IPS-NIHi7 (cell line): ENCODE measurements at regions not wholly inside any gene's neighbourhood (a gene's known extent, or its start where the extent isn't known, plus 50 kb on each side); places are given as distances from the start of the nearest gene placed in this dataset.
"Not testable (repeated sequence)": the region's sequence is repeated elsewhere in the genome, so short reads cannot be mapped to it uniquely, and the experiment has no call there.

Experiments used
- DNase-seq: peaks from one replicate; pipeline ENCODE4 v3.0.0; 2012; ENCODE audit warnings: mixed read lengths; ENCODE audit errors: extremely low spot score

DNA sequence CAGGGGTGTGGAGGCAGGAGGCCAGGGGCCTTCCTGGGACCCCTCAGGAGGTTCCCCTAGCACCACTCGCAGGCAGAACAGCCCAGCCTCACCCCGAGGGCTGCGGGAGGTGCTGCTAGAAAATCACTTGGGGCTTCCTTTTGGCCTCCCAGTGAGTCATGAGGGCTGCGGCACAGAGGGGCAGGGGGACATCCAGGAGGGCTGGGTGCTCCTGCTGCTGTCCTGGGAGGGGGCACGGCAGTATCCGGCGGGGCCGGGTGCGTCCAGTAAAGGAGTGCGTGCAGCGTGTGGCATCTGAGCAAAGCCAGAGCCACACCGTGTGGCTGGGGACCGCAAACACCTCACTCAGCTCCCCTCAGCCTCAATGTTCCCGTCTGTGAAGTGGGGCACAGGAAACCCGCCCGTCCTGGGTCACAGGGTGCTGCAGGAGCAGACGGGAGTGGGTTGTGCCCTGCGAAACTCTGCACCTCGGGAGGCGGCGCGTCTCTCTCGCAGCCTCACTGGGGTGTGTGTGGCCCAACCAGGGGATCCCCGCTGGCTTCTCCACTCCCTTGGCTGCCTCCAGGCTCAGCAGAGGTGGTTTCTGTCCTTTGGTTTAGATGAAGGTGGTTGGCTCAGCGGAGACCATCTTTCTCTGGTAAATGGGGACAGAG lies 117.3 kb upstream of the ZNF469 start:
- DNase-seq = not testable (repeated sequence)

DNA sequence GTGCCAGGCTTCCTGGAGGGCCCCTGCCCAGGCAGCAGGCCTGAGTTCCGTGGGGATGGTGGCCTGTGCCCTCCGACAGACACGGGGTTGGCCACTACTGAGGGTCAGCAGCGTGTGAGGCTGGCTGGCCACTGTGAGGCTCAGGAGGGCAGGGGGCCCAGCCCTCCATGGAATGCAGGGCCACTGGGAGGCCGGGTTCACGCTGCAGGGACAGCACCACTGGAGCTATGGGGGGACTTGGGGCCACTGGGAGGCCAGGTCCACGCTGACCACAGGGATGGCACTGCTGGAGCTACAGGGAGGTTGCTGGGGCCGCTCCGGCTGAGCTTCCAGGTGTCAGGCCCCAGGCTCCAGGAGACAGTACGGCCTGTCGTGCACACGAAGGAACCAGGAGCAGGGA lies 116.7 kb upstream of the ZNF469 start:
- not testable (repeated sequence) for DNase-seq

DNA sequence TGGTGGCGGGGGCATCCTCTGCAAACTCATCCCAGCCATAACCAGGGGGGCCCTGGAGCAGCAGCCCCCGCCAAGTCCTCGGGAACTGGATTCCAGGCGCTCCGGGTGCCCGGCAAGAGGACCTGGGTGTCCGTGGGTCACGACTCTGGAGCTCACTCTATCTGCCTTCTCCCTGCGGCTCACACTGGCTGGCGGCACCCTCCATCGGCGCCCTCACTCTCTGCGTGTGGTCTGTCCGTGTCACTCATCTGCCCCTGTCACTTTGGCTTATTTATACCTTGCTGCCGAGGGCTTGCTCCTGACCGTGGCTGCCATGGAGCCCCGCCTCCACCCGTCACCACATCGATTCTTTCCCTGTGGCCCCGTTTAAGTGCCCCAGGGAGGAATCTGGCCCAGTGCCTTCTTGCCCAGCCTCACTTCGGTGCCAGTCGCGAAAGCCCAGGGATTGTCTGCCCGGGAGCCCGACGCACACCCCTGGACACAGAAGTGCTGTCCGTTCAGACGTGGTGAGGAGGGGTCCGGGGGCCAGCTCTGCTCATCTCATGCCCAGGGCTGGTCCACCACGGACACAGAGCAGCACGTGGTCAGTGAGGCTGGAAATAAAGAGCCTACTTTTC lies 115.7 kb upstream of the ZNF469 start:
- DNase-seq = not testable (repeated sequence)

DNA sequence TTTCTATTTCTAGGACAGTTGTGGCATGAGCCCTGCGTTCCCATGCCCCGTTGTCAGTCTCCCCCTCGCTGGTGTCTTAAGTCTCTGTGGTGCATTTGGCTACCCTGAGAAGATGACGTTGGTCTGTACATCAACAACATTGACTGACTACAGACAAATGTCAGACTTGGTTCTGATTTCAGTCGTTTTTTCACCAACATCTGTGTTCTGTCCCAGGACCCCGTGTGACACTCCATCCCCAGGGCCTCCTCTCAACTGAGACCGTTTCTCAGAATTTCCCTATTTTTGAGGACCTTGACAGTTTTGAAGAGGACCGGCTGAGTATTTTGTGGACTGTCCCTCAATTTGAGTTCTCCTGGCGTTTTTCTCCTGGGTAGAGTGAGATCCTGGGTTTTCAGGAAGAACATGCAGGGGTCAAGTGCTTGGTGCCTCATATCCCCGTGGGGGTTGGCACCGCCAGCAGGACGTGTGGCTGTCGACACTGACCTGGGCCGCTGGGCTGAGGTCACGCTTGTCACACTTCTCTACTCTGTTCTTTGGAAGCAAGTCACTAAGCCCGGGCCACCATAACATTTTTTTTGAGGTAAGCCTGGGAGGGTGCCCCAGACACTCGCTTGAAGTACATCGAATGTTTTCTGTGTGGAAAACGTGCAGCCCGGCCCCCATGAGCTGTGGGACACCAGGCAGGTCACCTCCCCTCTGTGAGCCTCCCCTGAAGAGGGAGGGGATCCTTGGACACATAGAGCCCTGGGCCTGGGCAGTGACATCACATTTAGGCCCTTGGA lies 114.4 kb upstream of the ZNF469 start:
- DNase-seq = not testable (repeated sequence)

DNA sequence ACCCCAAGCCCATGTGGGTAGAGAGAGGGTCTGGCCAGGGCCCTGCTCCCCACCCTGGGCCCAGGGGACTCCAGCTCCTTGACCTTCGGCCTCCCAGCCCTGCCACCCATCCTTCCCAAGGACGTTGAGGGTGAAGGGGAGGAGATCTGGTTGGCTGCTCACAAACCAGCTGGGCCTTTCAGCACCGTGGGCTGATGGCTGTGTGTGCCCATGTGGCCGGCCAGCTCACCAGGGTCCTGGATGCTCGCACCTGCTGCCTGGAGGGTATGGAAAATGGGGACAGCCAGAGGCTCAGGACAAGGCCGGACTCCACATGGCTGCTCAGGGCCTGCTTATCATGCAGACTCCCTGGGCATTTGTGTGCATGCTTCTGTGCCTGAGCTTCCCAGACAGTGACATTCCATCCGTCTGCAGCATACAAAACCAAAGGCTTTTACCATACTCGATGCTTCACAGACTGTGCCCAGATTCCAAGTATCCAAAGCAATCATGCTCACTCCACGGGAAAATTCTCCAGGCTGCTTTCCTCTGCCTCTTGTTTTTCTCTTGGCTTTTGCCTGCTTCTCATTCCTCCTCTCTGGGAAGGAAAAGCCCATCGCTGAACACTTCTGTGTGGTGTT lies 112.5 kb upstream of the ZNF469 start:
- DNase-seq = not testable (repeated sequence)

DNA sequence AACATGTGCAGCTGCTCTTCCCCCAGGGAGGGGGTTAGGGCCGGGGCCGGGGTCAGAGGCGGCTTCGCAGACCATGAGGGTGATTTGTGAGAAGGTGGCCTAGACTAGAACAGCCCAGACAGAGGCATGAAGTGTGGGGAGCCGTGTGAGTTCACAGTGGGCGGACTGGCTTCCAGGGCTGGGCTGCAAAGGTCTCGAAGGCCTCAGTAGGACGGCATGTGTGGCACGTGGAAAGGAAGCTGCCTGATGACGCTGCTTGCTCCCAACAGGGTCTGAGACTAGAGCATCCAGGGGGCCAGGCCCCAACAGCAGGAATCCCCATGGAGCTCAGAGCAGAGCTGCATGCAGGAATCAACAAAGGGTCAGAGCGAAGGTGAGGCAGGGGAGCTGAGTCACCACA lies 111.5 kb upstream of the ZNF469 start:
- not testable (repeated sequence) for DNase-seq

DNA sequence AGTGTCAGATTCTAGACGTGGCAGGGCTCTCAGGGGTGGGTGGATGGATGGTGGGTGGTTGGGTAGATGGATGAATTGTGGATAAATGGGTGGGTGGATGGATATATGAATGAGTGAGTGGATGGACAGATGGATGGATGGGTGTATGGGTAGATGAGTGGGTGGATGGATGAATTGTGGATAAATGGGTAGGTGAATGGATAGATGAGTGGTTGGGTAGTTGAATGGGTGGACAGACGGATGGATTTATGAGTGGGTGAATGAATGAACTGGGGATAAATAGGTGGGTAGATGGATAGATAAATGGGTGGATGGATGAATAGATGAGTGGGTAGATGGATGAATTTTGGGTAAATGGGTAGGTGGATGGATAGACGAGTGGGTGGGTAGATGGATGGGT lies 111.0 kb upstream of the ZNF469 start:
- not testable (repeated sequence) for DNase-seq

DNA sequence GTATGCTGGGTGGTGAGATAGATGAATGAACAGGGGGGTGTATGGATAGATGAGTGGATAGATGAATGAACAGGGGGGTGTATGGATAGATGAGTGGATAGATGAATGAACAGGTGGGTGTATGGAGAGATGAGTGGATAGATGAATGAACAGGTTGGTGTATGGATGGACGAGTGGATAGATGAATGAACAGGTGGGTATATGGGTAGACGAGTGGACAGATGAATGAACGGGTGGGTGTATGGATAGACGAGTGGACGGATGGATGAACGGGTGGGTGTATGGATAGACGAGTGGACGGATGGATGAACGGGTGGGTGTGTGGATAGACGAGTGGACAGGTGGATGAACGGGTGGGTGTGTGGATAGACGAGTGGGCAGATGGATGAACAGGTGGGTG lies 110.3 kb upstream of the ZNF469 start:
- not testable (repeated sequence) for DNase-seq

DNA sequence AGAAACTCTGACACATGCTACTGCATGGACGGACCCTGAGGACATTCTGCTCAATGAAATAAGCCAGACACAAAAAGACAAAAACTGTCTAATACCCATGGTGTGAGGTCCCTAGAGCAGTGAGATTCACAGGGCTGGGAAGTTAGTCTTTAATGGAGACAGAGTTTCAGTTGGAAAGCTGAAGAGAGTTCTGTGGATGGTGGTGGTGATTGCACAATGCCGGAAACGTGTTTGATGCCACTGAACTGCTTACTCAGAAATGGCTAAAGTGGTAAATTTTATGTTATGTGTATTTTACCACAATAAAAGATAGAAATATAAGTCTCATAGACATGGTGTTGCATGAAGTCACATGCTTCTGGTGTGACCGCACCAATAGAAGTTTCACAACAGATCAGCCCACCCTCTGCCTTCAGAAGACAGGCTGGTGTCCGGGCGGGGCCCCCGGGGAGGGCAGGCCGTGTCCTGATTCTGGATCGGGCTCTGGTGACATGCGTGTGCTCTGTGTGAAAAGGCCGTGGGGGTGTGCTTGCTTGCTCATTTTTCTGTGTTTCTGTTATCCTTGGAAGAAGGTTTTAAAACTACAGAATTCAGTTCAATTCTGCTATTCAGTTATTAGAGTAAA lies 108.5 kb upstream of the ZNF469 start:
- not testable (repeated sequence) for DNase-seq

DNA sequence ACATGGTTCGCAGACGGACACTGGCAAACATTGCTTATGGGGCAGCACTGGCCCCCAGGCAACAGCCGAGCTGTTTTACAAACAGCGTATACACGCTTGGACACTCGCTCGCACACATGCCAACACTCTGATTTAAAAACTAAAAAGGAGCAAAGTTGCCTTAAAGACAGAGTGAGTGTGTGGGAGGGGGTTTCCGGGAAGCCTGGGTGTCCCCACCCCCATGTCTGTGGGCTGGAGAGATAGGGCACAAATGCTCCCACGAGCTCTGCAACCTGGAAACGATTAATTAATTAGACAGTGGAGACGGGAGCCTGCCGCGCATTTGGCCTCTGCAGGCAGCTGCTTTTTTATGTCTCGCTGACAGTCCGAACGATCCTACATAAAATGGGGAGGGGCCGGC lies 107.9 kb upstream of the ZNF469 start:
- no peak for DNase-seq

DNA sequence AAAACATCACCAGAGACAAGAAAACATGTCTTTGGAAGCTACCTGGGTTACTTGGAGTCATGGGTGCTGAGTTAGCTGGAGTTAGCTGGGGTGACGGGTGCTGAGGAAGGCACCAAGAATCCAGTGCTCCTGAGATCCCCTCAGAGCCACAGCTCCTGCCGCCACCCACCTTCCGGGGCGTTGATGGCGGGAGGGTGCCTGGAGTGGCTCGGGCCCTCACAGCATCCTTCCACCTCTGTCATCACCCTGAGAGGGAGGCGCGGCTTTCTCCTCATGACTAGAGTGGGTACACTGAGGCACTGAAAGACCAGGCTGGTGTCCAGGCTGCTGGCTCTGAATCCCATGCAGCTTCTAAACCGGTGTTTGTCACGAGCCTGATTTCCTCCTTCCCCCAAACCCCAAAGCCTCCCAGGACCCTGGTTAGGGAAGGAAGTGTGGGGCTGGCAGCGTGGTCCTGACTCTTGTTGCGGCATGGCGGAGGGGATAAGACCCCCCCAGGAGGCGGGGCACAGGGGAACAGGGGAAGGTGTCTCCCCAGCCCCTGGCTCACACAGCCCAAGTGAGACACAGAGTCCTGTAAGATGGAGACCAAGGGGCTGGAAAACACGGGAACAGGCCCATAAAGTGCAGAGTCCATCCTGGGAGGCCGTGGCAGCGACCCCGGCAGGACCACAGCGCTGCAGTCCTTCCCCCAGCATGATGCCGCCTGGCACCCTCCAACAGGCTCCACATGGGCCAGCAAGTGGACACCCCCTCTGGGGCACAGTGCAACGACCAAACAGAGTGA lies 107.2 kb upstream of the ZNF469 start:
- not testable (repeated sequence) for DNase-seq

DNA sequence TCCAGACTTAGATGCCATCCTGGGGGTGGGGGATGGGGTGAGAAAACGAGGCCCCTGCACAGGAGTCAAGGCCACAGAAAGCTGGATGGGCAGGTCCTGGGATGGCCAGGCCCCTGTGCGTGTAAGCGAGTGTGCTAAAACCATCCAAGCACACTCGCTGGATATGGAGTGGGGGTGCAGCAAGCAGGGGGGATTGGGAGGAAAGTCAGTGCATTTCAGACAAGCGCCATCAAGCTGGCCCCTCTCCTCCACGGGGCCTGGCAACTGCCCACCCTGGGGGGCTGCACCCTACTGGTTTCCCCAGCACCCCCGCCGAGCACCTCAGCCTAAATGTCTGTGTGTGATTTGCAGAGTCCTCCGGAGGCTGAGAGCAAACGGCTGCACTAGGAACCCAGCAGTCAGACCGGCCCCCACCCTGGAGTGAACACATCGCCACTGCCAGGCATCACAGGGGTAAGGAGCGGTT lies 106.6 kb upstream of the ZNF469 start:
- not testable (repeated sequence) for DNase-seq

DNA sequence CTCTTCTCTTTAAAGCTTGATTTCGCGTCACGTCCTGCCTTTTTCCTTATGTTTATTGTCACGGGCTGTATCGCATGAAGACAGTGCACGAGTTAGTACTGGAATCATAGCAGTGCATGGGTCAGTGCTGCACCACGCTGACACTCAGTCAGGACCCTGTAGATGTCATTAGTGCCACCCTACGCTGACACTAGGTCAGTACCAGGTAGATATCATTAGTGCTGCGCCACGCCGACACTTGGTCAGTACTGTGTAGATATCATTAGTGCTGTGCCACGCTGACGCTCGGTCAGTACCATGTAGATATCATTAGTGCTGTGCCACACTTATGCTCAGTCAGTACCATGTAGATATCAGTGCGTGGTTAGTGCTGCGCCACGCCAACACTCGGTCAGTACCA lies 106.2 kb upstream of the ZNF469 start:
- DNase-seq = no peak

DNA sequence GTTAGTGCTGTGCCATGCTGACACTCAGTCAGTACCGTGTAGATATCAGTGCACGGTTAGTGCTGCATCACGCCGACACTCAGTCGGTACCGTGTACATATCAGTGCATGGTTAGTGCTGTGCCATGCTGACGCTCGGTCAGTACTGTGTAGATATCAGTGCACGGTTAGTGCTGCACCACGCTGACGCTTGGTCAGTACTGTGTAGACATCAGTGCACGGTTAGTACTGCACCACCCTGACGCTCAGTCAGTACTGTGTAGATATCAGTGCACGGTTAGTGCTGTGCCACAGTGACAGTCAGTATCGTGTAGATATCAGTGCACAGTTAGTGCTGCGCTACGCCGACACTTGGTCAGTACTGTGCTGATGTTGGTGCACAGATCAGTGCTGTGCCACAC lies 102.8 kb upstream of the ZNF469 start:
- no peak for DNase-seq

DNA sequence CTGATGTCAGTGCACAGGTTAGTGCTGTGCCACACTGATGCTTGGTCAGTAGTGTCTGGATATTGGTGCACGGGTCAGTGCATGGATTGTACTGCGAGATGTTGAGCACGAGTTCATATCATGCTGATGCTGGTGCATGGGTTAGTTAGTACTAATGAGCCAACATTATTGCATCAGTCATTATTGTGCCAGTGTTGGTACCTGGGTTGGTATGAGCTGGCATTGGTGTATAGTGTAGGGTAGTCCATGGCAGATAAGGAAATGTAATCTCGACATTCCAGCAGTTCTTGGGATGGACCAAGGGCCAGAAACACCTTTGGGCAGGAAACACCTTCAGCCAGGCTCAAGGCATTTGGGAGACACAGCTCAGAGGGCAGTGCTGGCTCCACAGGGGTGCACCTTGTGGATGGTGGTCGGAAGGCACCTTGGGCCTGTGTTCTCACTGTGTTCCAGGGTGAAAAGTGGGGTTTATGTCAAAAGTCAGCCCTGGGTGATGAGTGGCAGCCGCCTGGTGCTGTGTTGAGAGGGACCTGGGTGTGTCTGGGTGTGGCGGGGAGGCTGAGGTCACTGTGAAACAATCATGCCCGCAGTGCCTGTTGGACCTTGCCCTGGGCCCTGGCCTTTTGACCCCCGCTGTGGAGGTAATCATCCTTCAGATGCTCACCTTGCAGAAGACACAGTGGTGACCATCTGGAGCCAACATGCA lies 100.7 kb upstream of the ZNF469 start:
- DNase-seq = no peak

DNA sequence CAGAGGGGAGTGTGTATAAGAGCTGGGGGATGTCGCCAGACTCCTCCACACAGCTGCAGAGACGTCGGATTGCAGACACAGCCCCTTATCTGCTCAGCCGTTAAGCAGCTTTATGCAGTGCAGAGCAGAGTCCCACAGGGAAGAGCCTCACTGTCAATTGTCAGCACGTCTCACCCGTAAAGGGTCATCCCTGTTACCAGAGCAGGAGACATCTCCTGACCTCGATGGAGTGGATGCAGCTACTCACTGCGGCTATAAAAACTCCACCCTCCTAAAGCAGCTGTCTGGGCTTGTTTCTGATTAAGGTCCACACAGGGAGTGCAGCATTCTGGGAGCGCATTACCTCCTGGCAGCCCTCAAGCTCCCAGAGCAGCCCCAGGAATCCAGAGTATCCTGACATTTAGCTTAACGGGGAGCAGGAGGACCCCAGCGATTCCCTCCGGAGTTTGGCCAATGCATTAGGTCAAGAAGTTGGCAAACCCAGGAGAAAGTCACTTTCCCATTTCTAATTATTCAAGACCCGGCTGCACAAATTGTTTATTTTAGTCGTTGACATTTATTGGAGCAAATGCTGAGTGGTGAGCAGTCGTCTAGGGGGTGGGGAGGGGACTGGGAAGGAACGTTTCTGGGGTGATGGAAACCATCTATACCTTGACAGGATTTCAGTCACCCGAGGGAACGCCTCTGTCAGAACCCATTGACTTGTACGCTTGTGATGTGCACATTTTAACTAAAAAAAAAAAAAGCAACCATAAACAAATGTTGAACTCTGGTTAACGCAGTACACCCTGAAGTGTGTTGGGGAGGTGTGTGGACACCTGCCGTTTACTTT lies 100.0 kb upstream of the ZNF469 start:
- DNase-seq = no peak

DNA sequence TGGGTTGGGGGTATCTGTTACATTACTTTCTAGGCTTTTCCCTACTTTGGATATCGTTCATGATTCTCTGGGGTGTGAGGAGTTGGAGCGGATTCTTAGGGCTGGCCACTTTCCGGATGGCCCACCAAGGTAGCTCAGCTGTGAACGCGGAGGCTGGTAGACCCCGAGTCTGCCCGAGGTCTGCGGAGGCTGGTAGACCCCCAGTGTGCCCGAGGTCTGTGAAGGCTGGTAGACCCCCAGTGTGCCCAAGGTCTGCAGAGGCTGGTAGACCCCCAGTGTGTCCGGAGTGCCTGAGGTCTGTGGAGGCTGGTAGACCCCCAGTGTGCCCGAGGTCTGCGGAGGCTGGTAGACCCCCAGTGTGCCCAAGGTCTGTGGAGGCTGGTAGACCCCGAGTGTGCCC lies 99.2 kb upstream of the ZNF469 start:
- DNase-seq = no peak

DNA sequence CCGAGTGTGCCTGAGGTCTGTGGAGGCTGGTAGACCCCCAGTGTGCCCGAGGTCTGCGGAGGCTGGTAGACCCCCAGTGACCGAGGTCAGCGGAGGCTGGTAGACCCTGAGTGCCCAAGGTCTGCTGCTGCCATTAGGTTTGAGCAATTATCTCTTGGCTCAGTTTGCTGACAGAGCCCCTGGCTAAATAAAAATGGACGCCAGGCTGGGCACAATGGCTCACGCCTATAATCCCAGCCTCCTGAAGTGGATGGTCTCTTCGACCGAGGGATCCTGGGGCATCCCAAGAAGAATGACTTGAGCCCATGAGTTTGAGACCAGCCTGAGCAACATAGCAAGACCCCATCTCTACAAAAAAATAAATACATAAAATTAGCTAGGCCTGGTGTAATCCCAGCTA lies 98.7 kb upstream of the ZNF469 start:
- DNase-seq = no peak
